ENCODE measurements at regions not wholly inside any gene's neighbourhood (a gene's known extent, or its start where the extent isn't known, plus 50 kb on each side); places are given as distances from the start of the nearest gene placed in this dataset.

DNA sequence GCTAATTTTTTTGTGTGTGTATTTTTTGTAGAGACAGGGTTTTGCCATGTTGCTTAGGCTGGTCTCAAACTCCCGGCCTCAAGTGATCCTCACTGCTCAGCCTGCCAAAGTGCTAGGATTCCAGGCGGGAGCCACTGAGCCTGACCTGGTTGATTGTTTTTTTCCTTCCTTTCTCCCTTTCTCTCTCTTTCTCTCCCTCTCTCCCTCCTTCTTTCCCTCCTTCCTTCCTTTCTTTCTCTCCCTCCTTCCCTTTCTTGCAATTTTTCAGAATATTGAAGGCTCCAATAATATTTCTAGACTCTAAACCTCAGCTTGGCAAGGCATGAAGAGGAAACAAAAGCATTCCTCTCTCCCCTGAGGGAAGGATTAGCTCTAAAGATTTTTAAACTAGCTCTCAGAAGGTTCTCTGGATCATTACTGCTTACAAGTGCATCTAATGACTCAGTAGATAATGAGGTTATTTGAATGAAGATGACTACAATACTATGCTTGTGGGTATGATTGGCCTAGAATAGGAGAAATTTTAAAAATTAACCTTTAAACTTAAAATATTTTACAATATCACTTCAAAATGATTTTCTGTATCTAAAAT lies 68.5 kb upstream of the GADD45A start:
- TF ChIP-seq ZFX (IDR thresholded peaks at IDR 0.05; ENCODE audit: borderline replicate concordance) (no peak), CTCF (IDR thresholded peaks at IDR 0.05) (no peak)
- H3K27ac ChIP-seq = no peak overlapping the region

DNA sequence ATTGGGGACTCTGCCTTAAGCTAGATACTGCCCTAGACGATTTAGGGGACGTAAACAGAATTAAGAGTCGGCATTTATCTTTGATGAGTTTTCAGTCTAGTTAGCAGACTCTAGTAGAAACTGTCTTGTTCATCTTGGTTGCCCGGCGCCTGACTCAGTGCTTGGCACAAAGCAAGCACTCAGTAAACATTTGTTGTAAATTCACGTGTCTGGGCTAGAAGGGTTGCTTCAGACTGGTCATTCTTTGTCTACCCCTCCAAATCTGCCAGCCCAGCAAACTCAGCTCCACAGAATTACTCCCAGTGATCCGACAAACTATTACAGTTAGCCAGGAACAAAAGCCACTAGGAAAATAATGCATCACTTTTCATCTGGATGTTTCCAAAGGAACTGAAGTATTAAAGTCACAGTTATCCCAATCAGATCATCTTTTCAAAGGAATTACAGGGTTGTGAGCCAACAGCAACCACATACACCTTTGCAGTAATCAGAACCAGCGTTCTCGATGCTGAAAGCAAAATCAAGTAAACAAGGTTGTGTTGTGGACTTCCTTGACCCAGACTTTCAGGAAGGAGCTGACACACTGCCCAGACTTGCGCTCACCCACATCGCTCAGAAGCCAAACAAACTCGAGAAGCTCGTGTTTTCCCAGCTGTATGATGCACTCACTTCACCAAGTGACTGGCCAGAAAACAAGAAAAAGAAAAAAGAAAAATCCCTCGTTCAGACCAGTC lies 66.5 kb upstream of the GADD45A start:
- no peak for TF ChIP-seq ZFX (IDR thresholded peaks at IDR 0.05; ENCODE audit: borderline replicate concordance)
- TF ChIP-seq CTCF (IDR thresholded peaks at IDR 0.05) = no peak
- no peak overlapping the region for H3K27ac ChIP-seq

DNA sequence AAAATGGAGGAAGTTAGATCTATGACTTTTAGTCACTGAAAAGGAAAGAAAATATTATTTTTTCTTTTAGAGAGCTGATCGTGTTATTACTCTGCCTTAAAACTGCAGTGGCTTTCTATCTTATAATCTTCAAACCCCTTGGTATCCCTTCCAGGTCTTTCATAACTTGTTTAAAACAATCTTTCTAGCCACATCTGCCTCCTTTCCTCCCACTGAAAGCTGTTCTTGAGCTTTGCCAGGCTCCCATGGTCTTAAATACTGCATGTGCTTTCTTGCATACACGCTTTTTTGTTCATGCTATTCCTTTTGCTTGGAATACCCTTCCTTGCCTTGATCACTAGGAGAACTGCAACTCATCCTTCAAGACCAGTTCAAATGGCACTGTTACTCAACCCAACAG lies 65.9 kb upstream of the GADD45A start:
- no peak for TF ChIP-seq CTCF (IDR thresholded peaks at IDR 0.05)
- TF ChIP-seq ZFX (IDR thresholded peaks at IDR 0.05; ENCODE audit: borderline replicate concordance) = no peak
- H3K27ac ChIP-seq = no peak overlapping the region

DNA sequence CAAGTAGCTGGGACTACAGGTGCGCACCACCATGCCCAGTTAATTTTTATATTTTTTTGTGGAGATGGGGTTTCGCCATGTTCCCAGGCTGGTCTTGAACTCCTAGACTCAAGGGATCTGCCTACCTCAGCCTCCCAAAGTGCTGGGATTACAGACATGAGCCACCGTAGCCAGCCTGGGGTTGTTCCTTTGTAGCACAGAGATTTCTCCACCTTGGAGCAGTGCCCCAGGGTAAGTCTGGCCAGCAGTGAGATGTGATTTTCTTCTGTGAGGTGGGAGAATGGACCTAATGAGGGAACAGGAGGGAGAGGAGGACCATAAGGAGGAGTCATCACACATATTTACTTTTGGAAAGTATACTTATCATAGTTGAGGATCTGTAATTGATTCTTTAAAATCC lies 61.1 kb upstream of the GADD45A start:
- no peak for TF ChIP-seq ZFX (IDR thresholded peaks at IDR 0.05; ENCODE audit: borderline replicate concordance)
- H3K27ac ChIP-seq = no peak overlapping the region

GRCh38 chr1:67624680-67625079 lies 60.3 kb upstream of the GADD45A start:
- TF ChIP-seq CTCF (IDR thresholded peaks at IDR 0.05) (no peak), ZFX (IDR thresholded peaks at IDR 0.05; ENCODE audit: borderline replicate concordance) (no peak)

DNA sequence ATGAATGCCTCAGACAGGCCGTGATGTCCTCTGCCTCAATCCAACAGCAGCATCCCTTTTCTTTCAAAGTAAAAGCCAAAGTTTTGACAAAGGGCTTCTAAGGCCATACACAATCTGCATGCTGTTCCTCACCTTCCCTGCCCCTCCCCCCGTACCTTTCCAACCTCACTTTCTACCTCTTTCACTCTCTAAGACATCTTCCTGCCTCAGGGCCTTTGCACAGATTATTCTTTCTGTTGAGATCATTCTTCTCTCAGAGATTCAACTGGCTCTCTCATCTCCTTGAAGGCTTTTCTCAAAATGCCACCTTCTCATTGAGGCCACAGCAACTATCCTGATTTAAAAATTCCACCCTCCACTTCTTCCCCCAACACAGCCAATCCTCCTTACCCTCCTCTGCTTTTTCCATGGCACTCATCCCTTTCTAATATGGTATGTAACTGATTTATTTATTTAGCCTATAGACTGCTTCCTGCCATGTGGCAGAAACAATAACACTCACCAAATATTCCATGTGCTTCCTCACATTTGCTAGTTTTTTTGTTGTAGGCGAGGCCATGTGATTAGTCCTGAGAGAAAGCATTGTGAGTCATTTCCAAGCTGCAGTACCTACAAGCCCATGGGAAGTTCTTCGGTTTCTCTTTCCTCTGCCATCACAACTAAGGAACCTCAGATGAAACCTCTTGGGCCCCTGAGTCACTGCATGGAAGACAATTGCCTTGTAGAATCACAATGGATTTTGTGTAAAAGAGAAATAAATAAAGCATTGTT lies 58.7 kb upstream of the GADD45A start:
- TF ChIP-seq CTCF (IDR thresholded peaks at IDR 0.05) = no peak
- TF ChIP-seq ZFX (IDR thresholded peaks at IDR 0.05; ENCODE audit: borderline replicate concordance) = no peak

More at GRCh38 chr1:67624680-67625079, 60.3 kb upstream of the GADD45A start:
- H3K27ac ChIP-seq = no peak overlapping the region

DNA sequence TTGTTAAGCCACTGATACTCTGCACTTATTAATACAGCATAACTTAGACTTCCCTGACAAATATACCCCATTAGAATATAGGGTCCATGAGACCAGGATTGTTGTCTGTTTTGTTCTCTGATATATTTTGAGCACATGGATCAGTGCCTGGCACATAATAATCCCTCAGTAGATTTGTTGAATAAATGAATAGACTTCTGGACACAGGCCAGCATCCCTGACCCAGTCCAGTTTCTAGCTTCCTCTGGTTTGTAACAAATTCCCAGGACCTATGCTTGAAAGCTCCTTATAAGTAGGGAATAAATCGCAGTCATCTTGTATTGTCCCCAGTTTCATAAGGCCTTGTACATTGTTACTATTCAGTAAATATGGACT lies 58.2 kb upstream of the GADD45A start:
- no peak overlapping the region for H3K27ac ChIP-seq
- TF ChIP-seq ZFX (IDR thresholded peaks at IDR 0.05; ENCODE audit: borderline replicate concordance) (no peak), CTCF (IDR thresholded peaks at IDR 0.05) (no peak)

More for the DNA sequence above, 58.7 kb upstream of the GADD45A start:
- no peak overlapping the region for H3K27ac ChIP-seq
